WTC11 (cell line): ENCODE measurements at regions not wholly inside any gene's neighbourhood (a gene's known extent, or its start where the extent isn't known, plus 50 kb on each side); places are given as distances from the start of the nearest gene placed in this dataset.
A peak's percentile ranks its signal among the peaks of the same experiment; 100 is the strongest.
"Not testable (repeated sequence)": the region's sequence is repeated elsewhere in the genome, so short reads cannot be mapped to it uniquely, and the experiment has no call there.

Experiments
- ATAC-seq: fragments of 200-7000 bp; cut with Tn5 transposase; 2 replicates; pipeline ENCODE4 v1.10.0; 2021; ENCODE audit warnings: mild to moderate bottlenecking, moderate library complexity
- CTCF ChIA-PET: fragments of 300-600 bp; sonication (Branson Sonifier 250); formaldehyde crosslinking; loops from one replicate; lab custom pipeline; 2021; ENCODE audit warnings: antibody characterized with exemption; lab: Charles Lee
- POLR2A ChIA-PET: fragments of 350-600 bp; sonication (Branson Sonifier 250); formaldehyde crosslinking; loops from one replicate; lab custom pipeline; 2021; ENCODE audit warnings: antibody characterized with exemption; lab: Charles Lee
- DNase-seq: peaks from one replicate; pipeline ENCODE4 v3.0.0; 2021; ENCODE audit warnings: low spot score
- H3K27ac Mint-ChIP-seq: 2 replicates; pipeline ENCODE4 v1.8.0; 2021; ENCODE audit warnings: mixed read lengths
- H3K27me3 Mint-ChIP-seq: 2 replicates; pipeline ENCODE4 v1.8.0; 2021; ENCODE audit warnings: low read depth, mild to moderate bottlenecking, moderate library complexity, mixed read lengths
- H3K36me3 Mint-ChIP-seq: 2 replicates; pipeline ENCODE4 v1.8.0; 2021; ENCODE audit warnings: mixed read lengths
- H3K4me1 Mint-ChIP-seq: 2 replicates; pipeline ENCODE4 v1.8.0; 2022; ENCODE audit warnings: mixed read lengths
- H3K4me3 Mint-ChIP-seq: 2 replicates; pipeline ENCODE4 v1.8.0; 2021; ENCODE audit warnings: mild to moderate bottlenecking, moderate library complexity, mixed read lengths
- H3K9me3 Mint-ChIP-seq: 2 replicates; pipeline ENCODE4 v1.8.0; 2021; ENCODE audit warnings: mixed read lengths
- CTCF ChIP-seq: fragments of 200-600 bp; IDR thresholded peaks from 2 replicates; pipeline ENCODE4 v1.8.0; 2022; ENCODE audit warnings: antibody characterized with exemption
- ELF4 ChIP-seq: sonication (generic); formaldehyde crosslinking; IDR thresholded peaks from 2 replicates; pipeline ENCODE4 v1.8.1; 2022; ENCODE audit warnings: low read depth, mild to moderate bottlenecking, moderate library complexity, missing genetic modification reagents
- ETV6 ChIP-seq: sonication (generic); formaldehyde crosslinking; IDR thresholded peaks from 2 replicates; pipeline ENCODE4 v1.8.1; 2022; ENCODE audit warnings: mild to moderate bottlenecking, missing genetic modification reagents
- IRF1 ChIP-seq: sonication (generic); formaldehyde crosslinking; IDR thresholded peaks from 2 replicates; pipeline ENCODE4 v1.8.0; 2023; ENCODE audit warnings: missing genetic modification reagents
- NFE2L1 ChIP-seq: sonication (generic); formaldehyde crosslinking; IDR thresholded peaks from 2 replicates; pipeline ENCODE4 v1.8.1; 2023; ENCODE audit warnings: missing genetic modification reagents
- NFYB ChIP-seq: sonication (generic); formaldehyde crosslinking; conservative IDR thresholded peaks from 2 replicates; pipeline ENCODE4 v1.8.0; 2022; ENCODE audit warnings: low read depth, missing genetic modification reagents
- NR3C1 ChIP-seq: sonication (generic); formaldehyde crosslinking; conservative IDR thresholded peaks from 2 replicates; pipeline ENCODE4 v1.8.1; 2023; ENCODE audit warnings: low read depth, mild to moderate bottlenecking, missing genetic modification reagents
- TF ChIP-seq, protein P1 (sequence below): sonication (generic); formaldehyde crosslinking; IDR thresholded peaks from 2 replicates; pipeline ENCODE4 v1.8.1; 2022; ENCODE audit warnings: mild to moderate bottlenecking, missing genetic modification reagents, moderate library complexity, borderline replicate concordance
- TF ChIP-seq, protein P2 (sequence below): sonication (generic); formaldehyde crosslinking; IDR thresholded peaks from 2 replicates; pipeline ENCODE4 v1.8.0; 2022; ENCODE audit warnings: mild to moderate bottlenecking, missing genetic modification reagents
- TF ChIP-seq, protein P3 (sequence below): sonication (generic); formaldehyde crosslinking; IDR thresholded peaks from 2 replicates; pipeline ENCODE4 v1.8.0; 2023; ENCODE audit warnings: mild to moderate bottlenecking, missing genetic modification reagents

DNA sequence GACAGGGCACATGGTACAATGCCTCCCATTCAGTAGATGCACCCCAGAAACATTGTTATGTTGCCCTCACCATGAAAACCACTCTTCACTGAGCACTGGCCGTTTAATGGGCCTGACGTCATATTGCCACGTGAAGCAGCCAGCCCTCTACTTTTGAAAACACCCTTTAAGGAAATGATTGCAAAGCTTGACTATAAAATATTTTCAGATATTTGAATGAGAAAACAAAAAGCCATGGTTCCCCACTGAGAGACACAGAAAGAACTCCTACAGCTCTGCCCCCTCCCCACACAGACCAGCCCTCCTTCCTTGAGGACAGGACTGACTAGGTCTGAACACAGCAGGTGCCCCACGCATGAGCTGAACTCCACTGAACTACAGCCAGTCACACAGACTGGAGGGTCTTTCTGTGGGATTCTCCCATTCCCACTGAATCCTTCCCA lies 349.1 kb downstream of the ANAPC1 start (continued):
- TF ChIP-seq, protein P1, sequence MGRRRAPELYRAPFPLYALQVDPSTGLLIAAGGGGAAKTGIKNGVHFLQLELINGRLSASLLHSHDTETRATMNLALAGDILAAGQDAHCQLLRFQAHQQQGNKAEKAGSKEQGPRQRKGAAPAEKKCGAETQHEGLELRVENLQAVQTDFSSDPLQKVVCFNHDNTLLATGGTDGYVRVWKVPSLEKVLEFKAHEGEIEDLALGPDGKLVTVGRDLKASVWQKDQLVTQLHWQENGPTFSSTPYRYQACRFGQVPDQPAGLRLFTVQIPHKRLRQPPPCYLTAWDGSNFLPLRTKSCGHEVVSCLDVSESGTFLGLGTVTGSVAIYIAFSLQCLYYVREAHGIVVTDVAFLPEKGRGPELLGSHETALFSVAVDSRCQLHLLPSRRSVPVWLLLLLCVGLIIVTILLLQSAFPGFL (CRISPR knock-in tag): no peak
- no peak for TF ChIP-seq CTCF
- TF ChIP-seq, protein P2, sequence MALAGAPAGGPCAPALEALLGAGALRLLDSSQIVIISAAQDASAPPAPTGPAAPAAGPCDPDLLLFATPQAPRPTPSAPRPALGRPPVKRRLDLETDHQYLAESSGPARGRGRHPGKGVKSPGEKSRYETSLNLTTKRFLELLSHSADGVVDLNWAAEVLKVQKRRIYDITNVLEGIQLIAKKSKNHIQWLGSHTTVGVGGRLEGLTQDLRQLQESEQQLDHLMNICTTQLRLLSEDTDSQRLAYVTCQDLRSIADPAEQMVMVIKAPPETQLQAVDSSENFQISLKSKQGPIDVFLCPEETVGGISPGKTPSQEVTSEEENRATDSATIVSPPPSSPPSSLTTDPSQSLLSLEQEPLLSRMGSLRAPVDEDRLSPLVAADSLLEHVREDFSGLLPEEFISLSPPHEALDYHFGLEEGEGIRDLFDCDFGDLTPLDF (CRISPR knock-in tag): no peak
- TF ChIP-seq, protein P3, sequence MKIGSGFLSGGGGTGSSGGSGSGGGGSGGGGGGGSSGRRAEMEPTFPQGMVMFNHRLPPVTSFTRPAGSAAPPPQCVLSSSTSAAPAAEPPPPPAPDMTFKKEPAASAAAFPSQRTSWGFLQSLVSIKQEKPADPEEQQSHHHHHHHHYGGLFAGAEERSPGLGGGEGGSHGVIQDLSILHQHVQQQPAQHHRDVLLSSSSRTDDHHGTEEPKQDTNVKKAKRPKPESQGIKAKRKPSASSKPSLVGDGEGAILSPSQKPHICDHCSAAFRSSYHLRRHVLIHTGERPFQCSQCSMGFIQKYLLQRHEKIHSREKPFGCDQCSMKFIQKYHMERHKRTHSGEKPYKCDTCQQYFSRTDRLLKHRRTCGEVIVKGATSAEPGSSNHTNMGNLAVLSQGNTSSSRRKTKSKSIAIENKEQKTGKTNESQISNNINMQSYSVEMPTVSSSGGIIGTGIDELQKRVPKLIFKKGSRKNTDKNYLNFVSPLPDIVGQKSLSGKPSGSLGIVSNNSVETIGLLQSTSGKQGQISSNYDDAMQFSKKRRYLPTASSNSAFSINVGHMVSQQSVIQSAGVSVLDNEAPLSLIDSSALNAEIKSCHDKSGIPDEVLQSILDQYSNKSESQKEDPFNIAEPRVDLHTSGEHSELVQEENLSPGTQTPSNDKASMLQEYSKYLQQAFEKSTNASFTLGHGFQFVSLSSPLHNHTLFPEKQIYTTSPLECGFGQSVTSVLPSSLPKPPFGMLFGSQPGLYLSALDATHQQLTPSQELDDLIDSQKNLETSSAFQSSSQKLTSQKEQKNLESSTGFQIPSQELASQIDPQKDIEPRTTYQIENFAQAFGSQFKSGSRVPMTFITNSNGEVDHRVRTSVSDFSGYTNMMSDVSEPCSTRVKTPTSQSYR (CRISPR knock-in tag): no peak
- TF ChIP-seq NFYB: no peak
- TF ChIP-seq IRF1 (CRISPR knock-in tag): no peak

GRCh38 chr2:111535404-111535803 lies 348.6 kb downstream of the ANAPC1 start:
- H3K27ac Mint-ChIP-seq: no peak overlapping the region
- peak; percentile 20; the same call in 1 of the 2 replicates for ATAC-seq
- H3K27me3 Mint-ChIP-seq: no peaks in the 10 kb centered on the region; the same call in 1 of the 2 replicates
- ChIA-PET CTCF (no interaction called here), POLR2A (no interaction called here)
- H3K36me3 Mint-ChIP-seq: peaks cover 4% of the 10 kb centered on the region; the same call in 1 of the 2 replicates
- peaks cover 31% of the 10 kb centered on the region for H3K4me1 Mint-ChIP-seq
- no peak for TF ChIP-seq ETV6 (CRISPR knock-in tag)
- no peak for TF ChIP-seq NFE2L1
- TF ChIP-seq ELF4: no peak
- no peak for TF ChIP-seq NR3C1 (CRISPR knock-in tag)
- TF ChIP-seq, all 79 proteins: peak for 0
- DNase-seq: no peak
- Mint-ChIP-seq H3K9me3 (peaks cover 9% of the 10 kb centered on the region), H3K4me3 (no peak overlapping the region)

DNA sequence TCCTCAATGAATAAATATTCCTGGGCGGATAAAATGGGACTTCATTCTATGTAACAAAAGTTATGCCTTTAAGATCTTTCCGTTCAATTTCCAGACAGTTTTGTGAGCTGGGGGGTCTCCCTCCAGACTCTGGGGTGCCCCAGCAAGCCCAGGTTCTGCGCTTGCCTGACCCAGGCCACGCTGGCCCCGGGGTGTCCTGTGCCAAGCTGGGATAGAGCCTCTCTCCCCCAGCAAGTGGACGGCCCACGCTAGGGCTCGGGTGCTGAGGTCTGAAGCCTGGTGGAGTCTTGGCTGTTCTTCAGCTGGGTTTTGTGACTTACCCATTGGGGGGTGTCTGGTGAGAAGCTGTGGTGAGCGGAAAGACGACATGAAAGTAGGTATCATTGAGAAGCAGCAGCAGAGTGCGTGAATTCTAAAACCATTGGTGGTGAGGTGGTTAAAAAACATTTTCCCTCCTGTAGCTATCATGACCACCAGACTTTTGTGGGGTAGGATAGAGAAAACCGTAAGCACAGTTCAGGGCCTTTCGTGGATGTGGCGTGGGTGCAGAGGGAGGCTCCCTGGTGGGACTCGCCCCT lies 346.8 kb downstream of the ANAPC1 start:
- CTCF ChIA-PET: no interaction called here
- H3K27ac Mint-ChIP-seq: peak overlapping the region; percentile 41; the same call in 1 of the 2 replicates
- no peaks in the 10 kb centered on the region; the same call in 1 of the 2 replicates for H3K27me3 Mint-ChIP-seq
- H3K4me1 Mint-ChIP-seq: peaks cover 31% of the 10 kb centered on the region
- DNase-seq (no peak), ATAC-seq (no peak)
- POLR2A ChIA-PET: no interaction called here
- H3K4me3 Mint-ChIP-seq: no peak overlapping the region
- peaks cover 9% of the 10 kb centered on the region for H3K9me3 Mint-ChIP-seq
- no peak for TF ChIP-seq NFE2L1
- H3K36me3 Mint-ChIP-seq: peaks cover 4% of the 10 kb centered on the region; the same call in 1 of the 2 replicates

GRCh38 chr2:111539991-111540390 lies 344.0 kb downstream of the ANAPC1 start:
- POLR2A ChIA-PET, H3K4me3 Mint-ChIP-seq, H3K27me3 Mint-ChIP-seq, DNase-seq, CTCF ChIA-PET, H3K9me3 Mint-ChIP-seq, H3K36me3 Mint-ChIP-seq, H3K27ac Mint-ChIP-seq, ATAC-seq: not testable (repeated sequence)
- H3K4me1 Mint-ChIP-seq: peaks cover 15% of the 10 kb centered on the region

DNA sequence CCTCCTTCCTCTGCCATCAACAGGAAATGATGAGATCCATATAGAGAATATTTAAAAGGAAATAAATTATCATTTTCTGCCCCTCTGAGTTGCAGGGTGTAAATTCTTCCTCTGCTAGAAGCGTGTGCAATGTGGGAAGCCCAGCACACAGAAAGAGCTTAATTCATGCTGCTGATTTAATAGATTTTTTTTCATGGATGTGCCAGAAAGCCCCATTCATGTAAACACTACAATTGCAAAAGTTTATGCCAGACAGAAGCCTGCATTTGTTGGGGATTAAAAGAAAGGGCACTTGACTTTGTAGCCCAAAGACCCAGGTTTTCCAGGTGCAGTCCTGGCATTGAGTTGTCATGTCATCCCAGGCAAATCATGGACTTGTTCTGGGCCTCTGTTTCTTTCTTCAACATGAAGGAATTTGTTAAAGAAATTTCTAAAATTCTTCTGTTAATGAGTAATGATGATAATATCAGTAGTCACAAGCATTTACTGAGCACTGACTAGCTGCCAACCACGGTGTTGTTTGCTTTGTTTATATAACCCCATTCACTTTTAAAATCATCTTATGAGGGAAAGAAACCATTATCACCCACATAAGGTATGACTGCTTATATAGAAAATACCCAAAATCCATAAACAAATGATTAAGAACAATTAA lies 341.7 kb downstream of the ANAPC1 start:
- CTCF ChIA-PET: not testable (repeated sequence)

DNA sequence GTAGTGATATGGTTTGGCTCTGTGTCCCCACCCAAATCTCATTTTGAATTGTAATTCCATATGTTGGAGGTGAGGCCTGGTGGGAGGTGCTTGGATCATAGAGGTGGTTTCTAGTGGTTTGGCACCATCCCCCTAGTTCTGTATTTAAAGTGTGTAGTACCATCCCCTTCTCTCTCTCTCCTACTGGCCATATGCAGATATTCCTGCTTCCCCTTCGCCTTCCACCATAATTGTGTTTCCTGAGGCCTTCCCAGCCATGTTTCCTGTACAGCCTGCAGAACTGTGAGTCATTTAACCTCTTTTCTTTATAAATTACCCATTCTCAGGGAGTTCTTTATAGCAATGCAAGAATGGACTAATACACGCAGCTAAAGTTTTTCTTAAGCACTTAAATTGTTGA lies 340.0 kb downstream of the ANAPC1 start:
- H3K27ac Mint-ChIP-seq, H3K27me3 Mint-ChIP-seq, CTCF ChIA-PET, POLR2A ChIA-PET, H3K36me3 Mint-ChIP-seq, ATAC-seq, DNase-seq, H3K4me1 Mint-ChIP-seq, H3K9me3 Mint-ChIP-seq, H3K4me3 Mint-ChIP-seq: not testable (repeated sequence)

More for the DNA sequence above, 341.7 kb downstream of the ANAPC1 start:
- DNase-seq, H3K4me1 Mint-ChIP-seq, H3K4me3 Mint-ChIP-seq, POLR2A ChIA-PET, H3K27ac Mint-ChIP-seq, ATAC-seq, H3K36me3 Mint-ChIP-seq, H3K27me3 Mint-ChIP-seq, H3K9me3 Mint-ChIP-seq: not testable (repeated sequence)

- ATAC-seq, H3K27ac Mint-ChIP-seq, DNase-seq, H3K4me1 Mint-ChIP-seq, H3K4me3 Mint-ChIP-seq, CTCF ChIA-PET, H3K9me3 Mint-ChIP-seq, H3K27me3 Mint-ChIP-seq, POLR2A ChIA-PET, H3K36me3 Mint-ChIP-seq: not testable (repeated sequence)
Observed at GRCh38 chr2:111545723-111546431, 338.1 kb downstream of the ANAPC1 start.
